SH-SY5Y (cell line): ENCODE measurements at regions not wholly inside any gene's neighbourhood (a gene's known extent, or its start where the extent isn't known, plus 50 kb on each side); places are given as distances from the start of the nearest gene placed in this dataset.

ENCODE experiments used
- GATA2 ChIP-seq: IDR thresholded peaks from 2 replicates; pipeline ENCODE4 v1.6.1; 2011; ENCODE audit warnings: mild to moderate bottlenecking, low read depth, low read length
- GATA3 ChIP-seq: IDR thresholded peaks from 2 replicates; pipeline ENCODE4 v1.6.1; 2011; ENCODE audit warnings: low read depth, mild to moderate bottlenecking, low read length, moderate library complexity

GRCh38 chr5:110951373-110951791 lies 120.1 kb upstream of the TSLP start:
- TF ChIP-seq GATA3 (no peak), GATA2 (no peak)

- no peak for TF ChIP-seq GATA2
- TF ChIP-seq GATA3, result no peak
Observed at GRCh38 chr5:110956280-110956912, 115.1 kb upstream of the TSLP start.

- TF ChIP-seq GATA2 (no peak), GATA3 (no peak)
Observed at GRCh38 chr5:110956913-110957813, 114.3 kb upstream of the TSLP start.

GRCh38 chr5:110957934-110958333 lies 113.6 kb upstream of the TSLP start:
- TF ChIP-seq GATA3 (no peak), GATA2 (no peak)

- TF ChIP-seq GATA2 (peak; percentile 97), GATA3 (peak; percentile 100)
Observed at GRCh38 chr5:110963495-110963894, 108.0 kb upstream of the TSLP start.

- TF ChIP-seq GATA3 (no peak), GATA2 (no peak)
Observed at GRCh38 chr5:110965773-110966581, 105.5 kb upstream of the TSLP start.

- TF ChIP-seq GATA3 (no peak), GATA2 (no peak)
Observed at GRCh38 chr5:110968246-110969005, 103.1 kb upstream of the TSLP start.

GRCh38 chr5:110969502-110969901 lies 102.0 kb upstream of the TSLP start:
- no peak for TF ChIP-seq GATA2
- TF ChIP-seq GATA3, result no peak

GRCh38 chr5:110973510-110973909 lies 98.0 kb upstream of the TSLP start:
- no peak for TF ChIP-seq GATA3
- TF ChIP-seq GATA2, result no peak

GRCh38 chr5:110977915-110978314 lies 93.6 kb upstream of the TSLP start:
- TF ChIP-seq GATA3 (no peak), GATA2 (no peak)

GRCh38 chr5:110996742-110997141 lies 74.8 kb upstream of the TSLP start:
- TF ChIP-seq GATA3, result no peak
- no peak for TF ChIP-seq GATA2

- no peak for TF ChIP-seq GATA3
- no peak for TF ChIP-seq GATA2
Observed at GRCh38 chr5:111002036-111002435, 69.5 kb upstream of the TSLP start.

GRCh38 chr5:111003623-111004022 lies 67.9 kb upstream of the TSLP start:
- no peak for TF ChIP-seq GATA3

- TF ChIP-seq GATA3, result no peak
- no peak for TF ChIP-seq GATA2
Observed at GRCh38 chr5:111004291-111004690, 67.2 kb upstream of the TSLP start.

GRCh38 chr5:111010783-111011182 lies 60.7 kb upstream of the TSLP start:
- TF ChIP-seq GATA2 (no peak), GATA3 (no peak)
